Stomach (tissue), 4 donors: ENCODE measurements at regions not wholly inside any gene's neighbourhood (a gene's known extent, or its start where the extent isn't known, plus 50 kb on each side); places are given as distances from the start of the nearest gene placed in this dataset.

Experiments used
- CTCF ChIP-seq, 7 experiments: fragments of 450-650 bp in 4 of 7; fragments of 200-600 bp in 3 of 7; sonication (generic) in 3 of 7; IDR thresholded peaks; one replicate each; pipeline ENCODE4 v1.5.1; 2016 to 2019; ENCODE audit warnings: antibody characterized with exemption in 7 of 7, control low read depth in 2 of 7, mild to moderate bottlenecking in 1 of 7
- EP300 ChIP-seq: sonication (generic); formaldehyde crosslinking; IDR thresholded peaks from one replicate; pipeline ENCODE4 v1.6.1; 2017; ENCODE audit warnings: antibody characterized with exemption
- POLR2A ChIP-seq, 4 donors: fragments of 450-650 bp; IDR thresholded peaks; one replicate each; pipeline ENCODE4 v1.6.1; 2016; ENCODE audit warnings: antibody characterized with exemption in 4 of 4, control low read depth in 2 of 4, mild to moderate bottlenecking in 1 of 4, moderate library complexity in 1 of 4
- POLR2AphosphoS5 ChIP-seq, 3 donors: sonication (generic); formaldehyde crosslinking; IDR thresholded peaks; one replicate each; pipeline ENCODE4 v1.6.1; 2016; ENCODE audit warnings: antibody characterized with exemption in 3 of 3

GRCh38 chr6:139757784-139758183 is 383.3 kb upstream of the CITED2 start:
- TF ChIP-seq CTCF (IDR thresholded peaks at IDR 0.05) (no peak), POLR2A (IDR thresholded peaks at IDR 0.05) (no peak), EP300 (no peak), POLR2AphosphoS5 (IDR thresholded peaks at IDR 0.05) (no peak)
